Activated CD8-positive, alpha-beta memory T cell treated with anti-CD3 and anti-CD28 coated beads, Interleukin-2, amount 50 U/mL, for 48 hours (primary cell): ENCODE measurements at regions not wholly inside any gene's neighbourhood (a gene's known extent, or its start where the extent isn't known, plus 50 kb on each side); places are given as distances from the start of the nearest gene placed in this dataset.
"Not testable (repeated sequence)": the region's sequence is repeated elsewhere in the genome, so short reads cannot be mapped to it uniquely, and the experiment has no call there.

Source experiments
- DNase-seq: peaks from one replicate; pipeline ENCODE4 v3.0.0-alpha.2; 2020

DNA sequence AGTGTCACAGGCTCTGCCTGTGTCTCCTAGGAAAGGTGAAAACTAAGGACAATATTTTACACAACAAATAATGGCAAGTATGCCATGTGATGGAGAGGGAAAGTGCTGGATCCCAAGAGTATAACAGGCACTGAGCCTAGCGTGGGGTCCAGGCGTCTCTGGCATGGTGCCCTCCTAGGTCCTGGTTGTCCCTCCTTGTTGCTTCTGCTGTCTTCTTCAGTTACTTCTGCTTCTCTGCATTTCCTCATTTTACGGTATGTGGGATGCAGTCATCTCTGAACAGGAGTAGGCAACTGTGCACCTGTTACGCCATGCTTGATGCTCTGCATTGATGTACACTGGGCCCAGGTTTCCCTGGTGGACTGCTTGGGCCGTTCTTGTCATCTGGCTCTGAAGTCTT is 1480.8 kb downstream of the FOXD4L5 start:
- not testable (repeated sequence) for DNase-seq

GRCh38 chr9:63794081-63794685 is 1490.8 kb downstream of the FOXD4L5 start:
- not testable (repeated sequence) for DNase-seq

GRCh38 chr9:63787454-63787853 is 1497.6 kb downstream of the FOXD4L5 start:
- DNase-seq = not testable (repeated sequence)

DNA sequence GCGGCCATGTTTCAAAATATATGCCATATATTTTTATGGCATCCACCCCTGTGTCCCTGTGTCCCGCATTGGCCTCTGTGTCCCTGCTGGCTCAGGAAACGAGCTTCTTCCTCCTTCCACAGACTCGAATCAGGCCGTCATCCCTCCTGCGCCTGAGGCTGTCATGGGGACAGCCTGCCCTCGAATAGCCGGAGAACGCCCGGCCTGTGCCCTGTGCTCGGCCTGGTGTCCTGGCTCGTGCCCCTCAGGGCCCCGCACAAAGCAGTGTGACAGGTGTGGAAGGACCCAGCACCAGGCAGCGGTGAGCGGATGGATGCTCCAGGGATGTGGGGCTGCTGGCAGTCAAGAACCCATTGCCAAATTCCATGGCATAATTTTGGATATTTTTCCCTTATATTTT is 1500.0 kb downstream of the FOXD4L5 start:
- not testable (repeated sequence) for DNase-seq

- not testable (repeated sequence) for DNase-seq
These were observed 1500.6 kb downstream of the FOXD4L5 start for GRCh38 chr9:63784421-63784820.

DNA sequence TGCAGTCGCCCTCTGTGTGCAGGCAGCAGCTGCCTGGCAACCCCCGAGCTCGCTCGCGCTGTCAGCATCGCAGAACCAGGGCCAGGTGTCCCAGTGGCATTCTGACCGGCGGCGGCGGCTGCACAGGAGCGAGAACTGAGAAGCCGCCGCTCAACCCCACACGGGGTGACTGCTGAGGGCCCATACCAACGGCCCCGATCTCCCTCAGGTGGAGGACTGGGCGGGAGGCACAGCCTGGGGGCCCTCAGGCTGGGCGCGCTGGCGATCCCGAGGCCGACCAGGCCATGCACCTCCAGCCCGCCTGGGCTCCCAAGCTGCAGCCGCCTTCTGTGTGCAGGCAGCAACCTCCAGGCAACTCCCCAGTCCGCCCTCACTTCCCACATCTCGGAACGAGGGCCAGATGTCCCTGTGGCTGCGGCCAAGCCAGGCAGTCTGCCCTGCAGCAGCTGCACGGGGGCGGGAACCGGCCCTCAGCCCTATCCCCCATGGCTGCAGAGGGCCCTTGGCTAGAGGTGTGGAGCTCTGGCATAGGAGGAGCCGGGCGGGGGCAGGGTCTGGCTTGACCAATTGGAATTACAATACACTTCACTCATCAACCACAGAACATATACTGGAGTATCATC is 1503.1 kb downstream of the FOXD4L5 start:
- DNase-seq = not testable (repeated sequence)

GRCh38 chr9:63781390-63781789 is 1503.6 kb downstream of the FOXD4L5 start:
- not testable (repeated sequence) for DNase-seq

DNA sequence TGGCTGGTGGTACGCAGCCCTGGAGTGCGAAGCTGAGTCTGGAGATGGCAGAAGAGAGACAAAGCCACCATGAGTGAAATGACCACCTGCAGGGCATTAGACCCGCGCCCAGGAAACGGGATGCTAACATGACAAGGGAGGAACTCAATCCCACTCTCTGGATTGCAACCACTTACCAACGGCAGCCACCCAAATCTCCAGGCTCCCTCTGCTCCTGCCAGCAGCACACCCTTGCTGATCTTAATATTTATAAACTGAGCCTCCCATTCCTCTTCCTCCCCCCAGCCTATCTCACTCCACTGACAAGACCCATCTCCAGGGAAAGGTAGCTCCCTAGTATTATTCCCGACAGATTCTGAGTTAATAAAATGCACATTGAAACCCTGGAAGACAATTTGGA is 1508.8 kb downstream of the FOXD4L5 start:
- not testable (repeated sequence) for DNase-seq

- not testable (repeated sequence) for DNase-seq
These were observed 1510.0 kb downstream of the FOXD4L5 start for GRCh38 chr9:63775092-63775426.

DNA sequence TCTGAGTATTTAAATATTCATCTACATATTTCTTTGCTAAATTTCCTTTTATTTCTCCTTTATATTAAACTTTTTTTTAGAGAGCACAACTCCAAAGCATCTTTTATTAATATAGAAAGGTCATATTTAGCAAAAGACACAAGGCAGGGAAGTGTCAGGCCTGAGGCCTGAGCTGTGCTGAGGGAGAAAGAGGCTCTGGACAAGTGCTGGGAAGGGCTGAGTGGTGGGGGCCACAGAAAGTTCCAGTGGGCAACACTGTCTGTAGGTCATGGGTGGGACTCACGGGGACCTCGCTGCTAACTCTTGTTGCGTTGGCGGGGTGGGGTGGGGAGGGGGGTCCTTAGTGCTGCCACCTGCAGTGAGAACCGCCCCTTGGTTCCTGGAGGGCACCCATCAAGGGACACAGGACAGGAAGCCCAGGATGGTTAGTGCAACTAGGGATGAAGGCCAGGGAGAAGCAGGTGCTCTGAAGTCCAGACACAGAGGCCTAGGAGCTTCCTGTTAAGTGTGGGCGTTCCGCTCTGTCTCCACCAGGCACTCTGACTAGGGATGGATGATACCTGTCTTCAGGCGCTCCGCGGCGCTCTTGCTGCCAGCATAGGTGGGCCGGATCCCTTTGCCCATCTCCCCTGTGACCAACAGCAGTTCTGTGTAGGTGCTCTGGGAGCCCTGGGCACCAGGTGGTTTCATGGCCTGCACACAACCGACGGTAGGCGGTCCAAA is 1510.5 kb downstream of the FOXD4L5 start:
- DNase-seq = not testable (repeated sequence)

DNA sequence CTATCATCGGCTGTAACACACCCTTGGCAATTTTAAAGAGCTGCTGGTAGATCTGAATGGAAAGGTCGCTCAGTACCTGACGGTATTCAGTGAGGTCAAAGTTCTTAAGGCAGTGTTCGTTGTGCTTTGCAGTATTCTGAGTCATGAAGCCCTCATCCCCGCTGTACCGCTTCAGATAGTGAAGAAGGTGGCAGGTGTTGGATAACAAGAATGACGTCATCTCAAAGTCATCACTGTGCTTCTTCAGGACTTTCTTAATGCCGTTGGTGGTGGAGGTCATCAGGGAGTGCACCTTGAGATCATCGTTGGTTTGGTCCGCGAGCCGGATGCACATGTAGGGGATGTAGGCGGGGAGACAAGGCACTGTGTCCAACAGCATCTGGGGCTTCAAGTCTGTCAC is 1522.8 kb downstream of the FOXD4L5 start:
- DNase-seq = not testable (repeated sequence)

- DNase-seq = not testable (repeated sequence)
These were observed 1556.0 kb downstream of the FOXD4L5 start for GRCh38 chr9:63729021-63729420.

GRCh38 chr9:63728287-63728686 is 1556.7 kb downstream of the FOXD4L5 start:
- no peak for DNase-seq

- DNase-seq = not testable (repeated sequence)
These were observed 1576.7 kb downstream of the FOXD4L5 start for GRCh38 chr9:63708285-63708684.

GRCh38 chr9:63704456-63704855 is 1580.6 kb downstream of the FOXD4L5 start:
- not testable (repeated sequence) for DNase-seq

GRCh38 chr9:63703670-63704069 is 1581.3 kb downstream of the FOXD4L5 start:
- not testable (repeated sequence) for DNase-seq

DNA sequence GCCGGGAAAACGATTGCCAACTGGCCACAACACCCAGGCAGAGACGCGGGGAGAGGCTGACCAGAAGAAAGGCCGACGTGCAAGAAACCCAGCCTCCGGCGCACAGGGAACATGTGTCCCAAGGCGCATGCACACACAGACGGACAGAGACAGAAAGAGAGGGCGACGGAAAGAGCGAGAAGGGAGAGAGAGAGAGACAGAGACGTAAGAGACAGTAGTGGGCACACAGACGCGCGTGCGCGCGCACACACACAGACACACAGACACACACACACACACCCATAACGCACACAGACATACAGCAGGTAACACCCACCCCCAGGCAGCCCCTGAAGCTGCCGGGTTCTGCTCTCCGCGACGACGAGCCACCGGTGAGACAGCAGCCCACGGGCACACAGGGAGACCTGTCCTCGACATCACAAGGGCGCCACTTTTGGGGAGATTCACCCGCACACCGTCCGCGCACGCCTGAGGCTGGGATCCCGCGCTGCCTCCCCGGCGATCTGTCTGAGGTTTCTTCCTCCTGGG is 1581.8 kb downstream of the FOXD4L5 start:
- not testable (repeated sequence) for DNase-seq
